NCI-H2227 (cell line): ENCODE measurements at regions not wholly inside any gene's neighbourhood (a gene's known extent, or its start where the extent isn't known, plus 50 kb on each side); places are given as distances from the start of the nearest gene placed in this dataset.

Experiments used
- DNase-seq: peaks from one replicate; lab custom pipeline; 2025; ENCODE audit not compliant: unreplicated experiment; lab: John Stamatoyannopoulos, UW

GRCh38 chr2:225097035-225097434 is 54.8 kb upstream of the DOCK10 start:
- DNase-seq = no peak
